A549 (cell line): ENCODE measurements at regions not wholly inside any gene's neighbourhood (a gene's known extent, or its start where the extent isn't known, plus 50 kb on each side); places are given as distances from the start of the nearest gene placed in this dataset.
A peak's percentile ranks its signal among the peaks of the same experiment; 100 is the strongest.

ENCODE experiments used
- ATAC-seq, 2 experiments: fragments of 200-7000 bp in 1 of 2; fragments of >200 bp in 1 of 2; cut with Nextera tagmentation in 1 of 2; cut with Tn5 transposase in 1 of 2; 3 replicates each; pipeline versions ENCODE4 v1.8.0 to v1.9.1; 2018 to 2020; ENCODE audit warnings: mild to moderate bottlenecking in 1 of 2, moderate library complexity in 1 of 2
- CTCF ChIA-PET: fragments of 300-600 bp; sonication (Branson Sonifier 250); formaldehyde crosslinking; extraction: SDS; loops from one replicate; lab custom pipeline; 2021; ENCODE audit warnings: antibody characterized with exemption, inconsistent platforms; lab: Yijun Ruan, JAX
- POLR2A ChIA-PET: fragments of 350-600 bp; formaldehyde crosslinking; extraction: SDS; loops from one replicate; lab custom pipeline; 2021; ENCODE audit warnings: antibody characterized with exemption, inconsistent platforms; lab: Yijun Ruan, JAX
- DNase-seq, 2 experiments: peaks; one replicate each; pipeline versions ENCODE4 v3.0.0 to v3.0.0-alpha.2; 2011 to 2016; ENCODE audit warnings: low read depth in 1 of 2, low spot score in 1 of 2
- FAIRE-seq: peaks from 2 replicates; lab custom pipeline; 2011; peaks lifted over from hg19 to GRCh38; lab: Jason Lieb, UNC
- H3K27ac ChIP-seq, 2 experiments: fragments of >200 bp; sonication (Bioruptor Twin); formaldehyde crosslinking; 3 replicates each; pipeline ENCODE4 v1.5.1; 2016 to 2017
- H3K4me1 ChIP-seq: fragments of >200 bp; sonication (Bioruptor Twin); formaldehyde crosslinking; 3 replicates; pipeline ENCODE4 v1.6.1; 2016
- H3K4me2 ChIP-seq: fragments of >200 bp; sonication (Bioruptor Twin); formaldehyde crosslinking; 3 replicates; pipeline ENCODE4 v1.6.1; 2016
- H3K4me3 ChIP-seq: fragments of >200 bp; sonication (Bioruptor Twin); formaldehyde crosslinking; 3 replicates; pipeline ENCODE4 v1.5.1; 2016
- H3K9me3 ChIP-seq: fragments of >200 bp; sonication (Bioruptor Twin); formaldehyde crosslinking; 3 replicates; pipeline ENCODE4 v1.6.1; 2016
- CHD4 ChIP-seq: fragments of 200-600 bp; sonication (generic); IDR thresholded peaks from 2 replicates; pipeline ENCODE4 v1.6.1; 2016; ENCODE audit warnings: antibody characterized with exemption, mild to moderate bottlenecking, borderline replicate concordance
- EHF ChIP-seq: fragments of 250-450 bp; sonication (Bioruptor Pico); IDR thresholded peaks from 2 replicates; pipeline ENCODE4 v1.5.0; 2020; ENCODE audit warnings: mild to moderate bottlenecking
- EHMT2 ChIP-seq: fragments of 200-600 bp; sonication (generic); IDR thresholded peaks from 2 replicates; pipeline ENCODE4 v1.6.1; 2016; ENCODE audit warnings: antibody characterized with exemption, low read depth, mild to moderate bottlenecking, moderate library complexity
- GATA3 ChIP-seq: IDR thresholded peaks from 2 replicates; pipeline ENCODE4 v1.6.1; 2012; ENCODE audit warnings: borderline replicate concordance
- HOXA7 ChIP-seq: fragments of 250-450 bp; sonication (Bioruptor Pico); IDR thresholded peaks from 2 replicates; pipeline ENCODE4 v1.5.0; 2020; ENCODE audit warnings: mild to moderate bottlenecking, moderate library complexity
- JUN ChIP-seq, 2 experiments: fragments of >200 bp; sonication (Bioruptor Twin); formaldehyde crosslinking; IDR thresholded peaks; 2 replicates in 1 of 2; 3 replicates in 1 of 2; pipeline ENCODE4 v1.6.1; 2016 to 2017
- JUNB ChIP-seq: fragments of >200 bp; sonication (Bioruptor Twin); formaldehyde crosslinking; IDR thresholded peaks from 2 replicates; pipeline ENCODE4 v1.6.1; 2016
- KDM5A ChIP-seq: fragments of 200-600 bp; sonication (generic); IDR thresholded peaks from 2 replicates; pipeline ENCODE4 v1.6.1; 2016; ENCODE audit warnings: antibody characterized with exemption, mild to moderate bottlenecking
- MAFK ChIP-seq: fragments of 450-650 bp; IDR thresholded peaks from 2 replicates; pipeline ENCODE4 v1.6.1; 2014; ENCODE audit not compliant: partially characterized antibody
- MYC ChIP-seq: IDR thresholded peaks from 2 replicates; pipeline ENCODE4 v1.6.1; 2012; ENCODE audit warnings: mild to moderate bottlenecking, inconsistent platforms, low read length, improper control_type of control experiment, borderline replicate concordance
- NPAS2 ChIP-seq: fragments of 250-450 bp; sonication (Bioruptor Pico); IDR thresholded peaks from 2 replicates; pipeline ENCODE4 v1.8.0; 2022; ENCODE audit warnings: mild to moderate bottlenecking, moderate library complexity, borderline replicate concordance
- RAD21 ChIP-seq, 2 experiments: fragments of >200 bp in 1 of 2; sonication (Bioruptor Twin) in 1 of 2; formaldehyde crosslinking in 1 of 2; IDR thresholded peaks in 1 of 2; conservative IDR thresholded peaks in 1 of 2; 2 replicates in 1 of 2; 3 replicates in 1 of 2; pipeline ENCODE4 v1.6.1; 2012 to 2018; ENCODE audit warnings: inconsistent platforms in 1 of 2
- RCOR1 ChIP-seq: fragments of 150-350 bp; IDR thresholded peaks from 2 replicates; pipeline ENCODE4 v1.6.1; 2014; ENCODE audit warnings: antibody characterized with exemption, low read length, low read depth
- RFX5 ChIP-seq: fragments of 450-650 bp; IDR thresholded peaks from 2 replicates; pipeline ENCODE4 v1.7.1; 2014; ENCODE audit warnings: antibody characterized with exemption, mild to moderate bottlenecking, moderate library complexity
- SREBF2 ChIP-seq: fragments of 450-650 bp; IDR thresholded peaks from 2 replicates; pipeline ENCODE4 v1.6.1; 2014; ENCODE audit warnings: mild to moderate bottlenecking, moderate library complexity
- ZC3H11A ChIP-seq: fragments of 450-650 bp; IDR thresholded peaks from 2 replicates; pipeline ENCODE4 v1.6.1; 2014; ENCODE audit warnings: antibody characterized with exemption, mild to moderate bottlenecking
- ZFP36 ChIP-seq: fragments of 450-650 bp; IDR thresholded peaks from 2 replicates; pipeline ENCODE4 v1.6.1; 2014; ENCODE audit warnings: borderline replicate concordance; ENCODE audit not compliant: partially characterized antibody
- ZSCAN20 ChIP-seq: fragments of 250-450 bp; sonication (Bioruptor Pico); IDR thresholded peaks from 2 replicates; pipeline ENCODE4 v1.8.0; 2022; ENCODE audit warnings: mild to moderate bottlenecking, moderate library complexity
- WGBS: methylation state at CpG from one replicate; pipeline ENCODE4 v1.1.6; 2017; ENCODE audit errors: missing lambda C conversion rate; 5-methylcytosine and 5-hydroxymethylcytosine counted together
- TF ChIP-seq, protein P1 (sequence below): IDR thresholded peaks from 2 replicates; pipeline ENCODE4 v1.6.1; 2012; ENCODE audit warnings: low read depth, borderline replicate concordance
- TF ChIP-seq, protein P2 (sequence below): fragments of >200 bp; sonication (Bioruptor Twin); formaldehyde crosslinking; IDR thresholded peaks from 3 replicates; pipeline ENCODE4 v1.5.1; 2016
- TF ChIP-seq, protein P3 (sequence below): fragments of >200 bp; sonication (Bioruptor Twin); formaldehyde crosslinking; IDR thresholded peaks from 3 replicates; pipeline ENCODE4 v1.6.1; 2016
- TF ChIP-seq, protein P4 (sequence below): fragments of 200-600 bp; sonication (generic); IDR thresholded peaks from 2 replicates; pipeline ENCODE4 v1.6.1; 2016; ENCODE audit warnings: antibody characterized with exemption, mild to moderate bottlenecking, moderate library complexity

DNA sequence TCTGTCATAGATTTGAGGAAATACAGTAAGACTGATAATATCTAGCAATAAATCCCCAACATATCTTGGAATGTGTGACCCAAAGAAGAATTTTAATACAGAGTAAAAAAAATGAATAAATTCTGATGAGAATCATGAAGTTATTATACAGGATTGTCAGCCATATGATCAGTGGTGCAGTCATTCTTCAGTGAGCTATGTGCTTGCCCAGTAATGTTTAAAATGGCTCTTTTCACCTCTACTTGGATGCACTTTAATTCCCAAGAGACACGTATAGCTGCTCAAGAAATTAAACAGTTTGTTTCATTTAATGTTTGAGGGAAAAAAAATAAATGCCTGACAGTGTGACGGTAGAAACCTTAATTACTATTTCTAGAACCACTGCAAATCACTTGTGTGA is 215.3 kb upstream of the FAM174A start (continued):
- TF ChIP-seq HOXA7 (CRISPR knock-in tag) (no peak), RCOR1 (no peak), GATA3 (no peak)
- TF ChIP-seq, protein P1, sequence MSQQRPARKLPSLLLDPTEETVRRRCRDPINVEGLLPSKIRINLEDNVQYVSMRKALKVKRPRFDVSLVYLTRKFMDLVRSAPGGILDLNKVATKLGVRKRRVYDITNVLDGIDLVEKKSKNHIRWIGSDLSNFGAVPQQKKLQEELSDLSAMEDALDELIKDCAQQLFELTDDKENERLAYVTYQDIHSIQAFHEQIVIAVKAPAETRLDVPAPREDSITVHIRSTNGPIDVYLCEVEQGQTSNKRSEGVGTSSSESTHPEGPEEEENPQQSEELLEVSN: no peak
- TF ChIP-seq, all 56 proteins: peak for 0

DNA sequence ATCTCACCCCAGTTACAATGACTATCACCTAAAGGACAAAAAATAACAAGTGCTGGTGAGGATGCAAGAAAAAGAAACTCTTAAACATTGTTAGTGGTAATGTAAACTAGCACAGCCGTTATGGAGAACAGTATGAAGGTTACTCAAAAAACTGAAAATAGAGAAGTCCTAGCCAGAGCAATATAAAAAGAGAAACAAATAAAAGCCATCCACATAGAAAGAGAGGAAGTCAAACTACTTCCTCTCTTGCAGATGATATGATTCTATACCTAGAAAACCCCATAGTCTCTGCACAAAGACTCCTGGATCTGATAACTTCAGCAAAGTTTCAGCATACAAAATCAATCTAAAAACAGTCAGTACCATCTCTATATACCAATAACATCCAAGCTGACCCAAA is 221.5 kb upstream of the FAM174A start:
- ChIA-PET CTCF (no interaction called here), POLR2A (no interaction called here)
- H3K4me1 ChIP-seq: no peaks in the 10 kb centered on the region
- H3K4me2 ChIP-seq: no peak overlapping the region
- no peak overlapping the region for H3K27ac ChIP-seq
- H3K9me3 ChIP-seq: no peaks in the 10 kb centered on the region
- WGBS: 17% methylated on average over 1 of the region's 1 CpG
- DNase-seq (no peak), FAIRE-seq (no peak), ATAC-seq (no peak)
- TF ChIP-seq SREBF2: no peak
- no peak for TF ChIP-seq ZSCAN20 (CRISPR knock-in tag)
- TF ChIP-seq JUN (IDR thresholded peaks at IDR 0.05): no peak
- H3K4me3 ChIP-seq: no peak overlapping the region

DNA sequence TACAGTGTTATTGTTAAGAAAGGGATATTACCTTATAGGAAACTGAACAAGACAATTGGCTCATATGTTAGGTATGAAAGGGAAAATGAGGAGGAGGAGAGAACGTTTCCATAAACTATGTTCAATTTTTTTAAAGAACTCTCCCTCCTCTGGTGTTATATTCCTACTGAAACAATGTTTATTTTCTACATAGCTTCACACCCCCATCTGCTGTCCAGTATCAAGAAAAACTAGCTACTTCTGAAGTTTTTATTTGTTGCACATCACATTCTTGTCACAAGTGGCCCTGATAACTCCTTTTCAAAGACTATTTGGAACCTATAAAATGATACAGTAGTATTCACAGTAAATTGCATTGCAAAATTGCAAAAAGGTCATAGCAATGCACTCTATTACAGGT is 223.4 kb upstream of the FAM174A start:
- WGBS: 0% methylated on average over 1 of the region's 1 CpG
- TF ChIP-seq CHD4 (no peak), HOXA7 (CRISPR knock-in tag) (no peak), NPAS2 (CRISPR knock-in tag) (no peak), EHMT2 (no peak), RAD21 (conservative IDR thresholded peaks at IDR 0.05 in 1 of 2, IDR thresholded peaks at IDR 0.05 in 1 of 2) (no peak), JUNB (no peak), ZC3H11A (no peak)
- TF ChIP-seq, protein P2, sequence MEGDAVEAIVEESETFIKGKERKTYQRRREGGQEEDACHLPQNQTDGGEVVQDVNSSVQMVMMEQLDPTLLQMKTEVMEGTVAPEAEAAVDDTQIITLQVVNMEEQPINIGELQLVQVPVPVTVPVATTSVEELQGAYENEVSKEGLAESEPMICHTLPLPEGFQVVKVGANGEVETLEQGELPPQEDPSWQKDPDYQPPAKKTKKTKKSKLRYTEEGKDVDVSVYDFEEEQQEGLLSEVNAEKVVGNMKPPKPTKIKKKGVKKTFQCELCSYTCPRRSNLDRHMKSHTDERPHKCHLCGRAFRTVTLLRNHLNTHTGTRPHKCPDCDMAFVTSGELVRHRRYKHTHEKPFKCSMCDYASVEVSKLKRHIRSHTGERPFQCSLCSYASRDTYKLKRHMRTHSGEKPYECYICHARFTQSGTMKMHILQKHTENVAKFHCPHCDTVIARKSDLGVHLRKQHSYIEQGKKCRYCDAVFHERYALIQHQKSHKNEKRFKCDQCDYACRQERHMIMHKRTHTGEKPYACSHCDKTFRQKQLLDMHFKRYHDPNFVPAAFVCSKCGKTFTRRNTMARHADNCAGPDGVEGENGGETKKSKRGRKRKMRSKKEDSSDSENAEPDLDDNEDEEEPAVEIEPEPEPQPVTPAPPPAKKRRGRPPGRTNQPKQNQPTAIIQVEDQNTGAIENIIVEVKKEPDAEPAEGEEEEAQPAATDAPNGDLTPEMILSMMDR: no peak
- Histone ChIP-seq H3K27ac (no peak overlapping the region), H3K4me2 (no peak overlapping the region), H3K4me3 (no peak overlapping the region), H3K9me3 (no peaks in the 10 kb centered on the region), H3K4me1 (no peaks in the 10 kb centered on the region)
- CTCF ChIA-PET: no interaction called here
- peak in 1 of 2 experiments; percentile 9 for DNase-seq
- ATAC-seq: no peak
- no peak for FAIRE-seq
- POLR2A ChIA-PET: no interaction called here

DNA sequence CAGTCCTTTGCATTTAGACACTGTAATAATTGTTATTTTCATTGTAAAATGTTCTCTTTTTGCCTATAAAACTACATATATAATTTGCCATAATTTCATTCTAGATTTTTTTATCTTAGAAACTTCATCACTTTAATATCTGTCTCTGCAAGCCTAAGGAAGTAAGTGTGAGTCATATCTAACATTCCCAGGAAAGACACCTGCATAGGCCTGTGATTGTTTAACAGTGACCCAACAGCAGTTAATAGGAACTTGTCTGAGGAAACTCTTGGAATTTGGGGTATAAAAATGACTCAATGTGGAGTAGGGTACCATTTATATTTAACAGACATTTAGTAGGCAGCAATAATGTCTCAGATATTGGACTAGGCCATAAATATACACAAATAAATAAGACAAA is 229.2 kb upstream of the FAM174A start:
- POLR2A ChIA-PET: no interaction called here
- Histone ChIP-seq H3K27ac (no peak overlapping the region), H3K4me2 (no peak overlapping the region), H3K9me3 (no peaks in the 10 kb centered on the region), H3K4me1 (no peaks in the 10 kb centered on the region), H3K4me3 (no peak overlapping the region)
- CTCF ChIA-PET: no interaction called here
- no peak for FAIRE-seq
- no peak for DNase-seq
- TF ChIP-seq RFX5: no peak
- ATAC-seq: no peak

DNA sequence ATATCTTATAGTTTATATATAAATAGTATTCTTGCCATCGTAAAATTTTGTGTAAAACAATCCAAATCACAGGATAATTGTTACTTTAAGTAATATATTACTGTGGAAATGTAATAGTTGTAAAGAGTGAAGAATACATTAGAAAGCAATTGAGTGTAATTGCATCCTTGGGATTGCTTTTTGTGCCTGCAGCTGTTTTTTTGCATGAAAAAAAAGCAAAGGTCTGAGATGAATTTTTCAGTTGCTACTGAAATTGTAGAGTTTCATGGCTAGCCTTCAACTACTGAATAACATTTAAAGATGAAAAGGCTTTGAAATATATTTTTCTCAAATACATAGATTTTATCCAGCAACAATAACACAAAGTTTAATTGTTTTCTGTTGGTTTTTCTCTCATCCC is 232.0 kb upstream of the FAM174A start:
- DNase-seq (no peak), ATAC-seq (no peak), FAIRE-seq (no peak)
- no peak overlapping the region for H3K27ac ChIP-seq
- no peak overlapping the region for H3K4me2 ChIP-seq
- ChIA-PET CTCF (interaction anchor here (1.0 kb wide), 1 partner anchor 21 kb away, joined by 3 read pairs; no protein-coding TSS in a partner anchor), POLR2A (no interaction called here)
- no peak overlapping the region for H3K4me3 ChIP-seq
- H3K9me3 ChIP-seq: no peaks in the 10 kb centered on the region
- no peaks in the 10 kb centered on the region for H3K4me1 ChIP-seq
- 7% methylated on average over 1 of the region's 1 CpG for WGBS
- no peak for TF ChIP-seq NPAS2 (CRISPR knock-in tag)
- no peak for TF ChIP-seq ZSCAN20 (CRISPR knock-in tag)
- no peak for TF ChIP-seq MAFK
- no peak for TF ChIP-seq MYC
- TF ChIP-seq, protein P3, sequence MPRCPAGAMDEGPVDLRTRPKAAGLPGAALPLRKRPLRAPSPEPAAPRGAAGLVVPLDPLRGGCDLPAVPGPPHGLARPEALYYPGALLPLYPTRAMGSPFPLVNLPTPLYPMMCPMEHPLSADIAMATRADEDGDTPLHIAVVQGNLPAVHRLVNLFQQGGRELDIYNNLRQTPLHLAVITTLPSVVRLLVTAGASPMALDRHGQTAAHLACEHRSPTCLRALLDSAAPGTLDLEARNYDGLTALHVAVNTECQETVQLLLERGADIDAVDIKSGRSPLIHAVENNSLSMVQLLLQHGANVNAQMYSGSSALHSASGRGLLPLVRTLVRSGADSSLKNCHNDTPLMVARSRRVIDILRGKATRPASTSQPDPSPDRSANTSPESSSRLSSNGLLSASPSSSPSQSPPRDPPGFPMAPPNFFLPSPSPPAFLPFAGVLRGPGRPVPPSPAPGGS: no peak
- TF ChIP-seq RCOR1: no peak
- TF ChIP-seq EHF (CRISPR knock-in tag): no peak
- TF ChIP-seq JUNB: no peak
- TF ChIP-seq, protein P4, sequence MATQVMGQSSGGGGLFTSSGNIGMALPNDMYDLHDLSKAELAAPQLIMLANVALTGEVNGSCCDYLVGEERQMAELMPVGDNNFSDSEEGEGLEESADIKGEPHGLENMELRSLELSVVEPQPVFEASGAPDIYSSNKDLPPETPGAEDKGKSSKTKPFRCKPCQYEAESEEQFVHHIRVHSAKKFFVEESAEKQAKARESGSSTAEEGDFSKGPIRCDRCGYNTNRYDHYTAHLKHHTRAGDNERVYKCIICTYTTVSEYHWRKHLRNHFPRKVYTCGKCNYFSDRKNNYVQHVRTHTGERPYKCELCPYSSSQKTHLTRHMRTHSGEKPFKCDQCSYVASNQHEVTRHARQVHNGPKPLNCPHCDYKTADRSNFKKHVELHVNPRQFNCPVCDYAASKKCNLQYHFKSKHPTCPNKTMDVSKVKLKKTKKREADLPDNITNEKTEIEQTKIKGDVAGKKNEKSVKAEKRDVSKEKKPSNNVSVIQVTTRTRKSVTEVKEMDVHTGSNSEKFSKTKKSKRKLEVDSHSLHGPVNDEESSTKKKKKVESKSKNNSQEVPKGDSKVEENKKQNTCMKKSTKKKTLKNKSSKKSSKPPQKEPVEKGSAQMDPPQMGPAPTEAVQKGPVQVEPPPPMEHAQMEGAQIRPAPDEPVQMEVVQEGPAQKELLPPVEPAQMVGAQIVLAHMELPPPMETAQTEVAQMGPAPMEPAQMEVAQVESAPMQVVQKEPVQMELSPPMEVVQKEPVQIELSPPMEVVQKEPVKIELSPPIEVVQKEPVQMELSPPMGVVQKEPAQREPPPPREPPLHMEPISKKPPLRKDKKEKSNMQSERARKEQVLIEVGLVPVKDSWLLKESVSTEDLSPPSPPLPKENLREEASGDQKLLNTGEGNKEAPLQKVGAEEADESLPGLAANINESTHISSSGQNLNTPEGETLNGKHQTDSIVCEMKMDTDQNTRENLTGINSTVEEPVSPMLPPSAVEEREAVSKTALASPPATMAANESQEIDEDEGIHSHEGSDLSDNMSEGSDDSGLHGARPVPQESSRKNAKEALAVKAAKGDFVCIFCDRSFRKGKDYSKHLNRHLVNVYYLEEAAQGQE: no peak
- no peak for TF ChIP-seq EHMT2
- no peak for TF ChIP-seq ZFP36
- no peak for TF ChIP-seq GATA3
- no peak for TF ChIP-seq KDM5A
